Testis (tissue), 2 donors: ENCODE measurements at regions not wholly inside any gene's neighbourhood (a gene's known extent, or its start where the extent isn't known, plus 50 kb on each side); places are given as distances from the start of the nearest gene placed in this dataset.

Experiments used
- DNase-seq: peaks from one replicate; pipeline ENCODE4 v3.0.0-alpha.2; 2019
- H3K27ac ChIP-seq, 2 donors: fragments of 200-600 bp; sonication (generic); one replicate each; pipeline ENCODE4 v1.5.1; 2019
- H3K27me3 ChIP-seq: fragments of 200-600 bp; sonication (generic); one replicate; pipeline ENCODE4 v1.5.1; 2019
- H3K36me3 ChIP-seq: fragments of 200-600 bp; sonication (generic); one replicate; pipeline ENCODE4 v1.5.1; 2017; ENCODE audit warnings: low read depth; ENCODE audit errors: missing control alignments
- H3K4me1 ChIP-seq: fragments of 200-600 bp; sonication (generic); one replicate; pipeline ENCODE4 v1.5.1; 2019
- H3K4me3 ChIP-seq, 2 donors: fragments of 200-600 bp; sonication (generic); one replicate each; pipeline ENCODE4 v1.5.1; 2017 to 2019
- H3K9me3 ChIP-seq: fragments of 200-600 bp; sonication (generic); one replicate; pipeline ENCODE4 v1.5.1; 2017
- POLR2A ChIP-seq: fragments of 450-650 bp; IDR thresholded peaks from one replicate; pipeline ENCODE4 v1.6.1; 2017; ENCODE audit warnings: antibody characterized with exemption, mild to moderate bottlenecking, moderate library complexity
- WGBS, 2 donors: methylation state at CpG; one replicate each; pipeline ENCODE4 v1.1.5; 2018; 5-methylcytosine and 5-hydroxymethylcytosine counted together
- intact Hi-C: fragments of 100-400 bp; cut with DNase I; formaldehyde crosslinking; loops from one replicate; pipeline ENCODE4 v1.15.1; 2023; ENCODE audit warnings: low total_unique reads
- TF ChIP-seq, protein P1 (sequence below), 3 experiments: fragments of 450-650 bp in 2 of 3; fragments of 200-600 bp in 1 of 3; sonication (generic) in 1 of 3; IDR thresholded peaks; one replicate each; pipeline ENCODE4 v1.5.1; 2016 to 2019; ENCODE audit warnings: antibody characterized with exemption in 3 of 3, mild to moderate bottlenecking in 2 of 3, moderate library complexity in 1 of 3

GRCh38 chr10:10516346-10517130 lies 501.1 kb upstream of the CELF2 start:
- DNase-seq: no peak
- Histone ChIP-seq H3K36me3 (no peaks in the 10 kb centered on the region), H3K4me1 (no peaks in the 10 kb centered on the region), H3K4me3 (no peak overlapping the region), H3K27ac (no peak overlapping the region), H3K27me3 (no peaks in the 10 kb centered on the region), H3K9me3 (no peaks in the 10 kb centered on the region)
- intact Hi-C loops: no loop called here
- TF ChIP-seq POLR2A: no peak
- TF ChIP-seq, protein P1, sequence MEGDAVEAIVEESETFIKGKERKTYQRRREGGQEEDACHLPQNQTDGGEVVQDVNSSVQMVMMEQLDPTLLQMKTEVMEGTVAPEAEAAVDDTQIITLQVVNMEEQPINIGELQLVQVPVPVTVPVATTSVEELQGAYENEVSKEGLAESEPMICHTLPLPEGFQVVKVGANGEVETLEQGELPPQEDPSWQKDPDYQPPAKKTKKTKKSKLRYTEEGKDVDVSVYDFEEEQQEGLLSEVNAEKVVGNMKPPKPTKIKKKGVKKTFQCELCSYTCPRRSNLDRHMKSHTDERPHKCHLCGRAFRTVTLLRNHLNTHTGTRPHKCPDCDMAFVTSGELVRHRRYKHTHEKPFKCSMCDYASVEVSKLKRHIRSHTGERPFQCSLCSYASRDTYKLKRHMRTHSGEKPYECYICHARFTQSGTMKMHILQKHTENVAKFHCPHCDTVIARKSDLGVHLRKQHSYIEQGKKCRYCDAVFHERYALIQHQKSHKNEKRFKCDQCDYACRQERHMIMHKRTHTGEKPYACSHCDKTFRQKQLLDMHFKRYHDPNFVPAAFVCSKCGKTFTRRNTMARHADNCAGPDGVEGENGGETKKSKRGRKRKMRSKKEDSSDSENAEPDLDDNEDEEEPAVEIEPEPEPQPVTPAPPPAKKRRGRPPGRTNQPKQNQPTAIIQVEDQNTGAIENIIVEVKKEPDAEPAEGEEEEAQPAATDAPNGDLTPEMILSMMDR (IDR thresholded peaks at IDR 0.05): no peak
- 61 to 67% methylated on average over 8 of the region's 8 CpGs for WGBS, 2 donors

DNA sequence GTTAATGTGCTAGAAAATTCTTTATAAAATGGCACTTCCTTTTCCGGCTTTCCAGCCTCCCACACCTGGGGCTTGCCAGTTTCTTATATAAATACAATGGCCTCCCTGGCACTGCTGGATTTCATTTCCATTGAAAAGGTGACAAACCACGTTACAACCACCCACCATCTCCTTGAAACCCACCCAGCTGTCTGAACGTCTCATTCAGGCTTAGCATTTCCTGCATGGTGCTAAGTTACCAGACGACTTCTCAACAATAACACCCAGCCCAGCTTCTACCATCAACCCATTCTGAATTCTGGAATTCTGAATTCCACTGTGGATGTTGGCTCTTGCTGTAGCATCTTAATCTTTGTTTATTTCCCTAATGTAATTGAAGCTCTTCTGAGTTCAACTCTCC lies 499.8 kb upstream of the CELF2 start:
- 82 to 86% methylated on average over 4 of the region's 4 CpGs for WGBS, 2 donors
- Histone ChIP-seq H3K36me3 (no peaks in the 10 kb centered on the region), H3K9me3 (no peaks in the 10 kb centered on the region), H3K27ac (no peak overlapping the region), H3K4me1 (no peaks in the 10 kb centered on the region), H3K27me3 (no peaks in the 10 kb centered on the region), H3K4me3 (no peak overlapping the region)
- intact Hi-C loops: no loop called here
- no peak for TF ChIP-seq POLR2A
- TF ChIP-seq, protein P1 (IDR thresholded peaks at IDR 0.05): no peak
- no peak for DNase-seq

GRCh38 chr10:10519674-10520073 lies 498.0 kb upstream of the CELF2 start:
- intact Hi-C loops: no loop called here
- WGBS, 2 donors: 93 to 94% methylated on average over 3 of the region's 3 CpGs
- no peak overlapping the region for H3K27ac ChIP-seq
- H3K4me3 ChIP-seq: no peak overlapping the region
- TF ChIP-seq, protein P1 (IDR thresholded peaks at IDR 0.05): no peak
- TF ChIP-seq POLR2A: no peak
- H3K4me1 ChIP-seq: no peaks in the 10 kb centered on the region
- H3K36me3 ChIP-seq: no peaks in the 10 kb centered on the region
- H3K9me3 ChIP-seq: no peaks in the 10 kb centered on the region
- no peak for DNase-seq
- no peaks in the 10 kb centered on the region for H3K27me3 ChIP-seq

GRCh38 chr10:10520491-10521385 lies 496.9 kb upstream of the CELF2 start:
- intact Hi-C loops: no loop called here
- H3K9me3 ChIP-seq: no peaks in the 10 kb centered on the region
- DNase-seq: no peak
- no peaks in the 10 kb centered on the region for H3K27me3 ChIP-seq
- no peaks in the 10 kb centered on the region for H3K36me3 ChIP-seq
- no peak overlapping the region for H3K27ac ChIP-seq
- 92 to 94% methylated on average over 12 of the region's 12 CpGs for WGBS, 2 donors
- H3K4me1 ChIP-seq: no peaks in the 10 kb centered on the region
- no peak overlapping the region for H3K4me3 ChIP-seq
- no peak for TF ChIP-seq POLR2A
- TF ChIP-seq, protein P1 (IDR thresholded peaks at IDR 0.05): no peak
